ENCODE measurements at regions not wholly inside any gene's neighbourhood (a gene's known extent, or its start where the extent isn't known, plus 50 kb on each side); places are given as distances from the start of the nearest gene placed in this dataset.

- no peak for TF ChIP-seq RFX5 (IDR thresholded peaks at IDR 0.05; ENCODE audit: low read depth, low read length)
- no peak for TF ChIP-seq CTCF (conservative IDR thresholded peaks at IDR 0.05; ENCODE audit: low read depth, low read length)
- TF ChIP-seq ELK1 (IDR thresholded peaks at IDR 0.05; ENCODE audit: borderline replicate concordance, low read depth, low read length) = no peak
- TF ChIP-seq POLR2A (IDR thresholded peaks at IDR 0.05; ENCODE audit: low read depth, low read length) = no peak
- no peak for TF ChIP-seq MAZ (IDR thresholded peaks at IDR 0.05; ENCODE audit: borderline replicate concordance, low read depth, low read length)
- TF ChIP-seq FOS (IDR thresholded peaks at IDR 0.05; ENCODE audit: low read depth, low read length) = no peak
- TF ChIP-seq MXI1 (IDR thresholded peaks at IDR 0.05; ENCODE audit: borderline replicate concordance, low read depth, low read length) = no peak
Observed at GRCh38 chr1:216907100-216907499, 183.9 kb upstream of the ESRRG start.

Measured in IMR-90 (cell line).